ENCODE measurements at regions not wholly inside any gene's neighbourhood (a gene's known extent, or its start where the extent isn't known, plus 50 kb on each side); places are given as distances from the start of the nearest gene placed in this dataset.

DNA sequence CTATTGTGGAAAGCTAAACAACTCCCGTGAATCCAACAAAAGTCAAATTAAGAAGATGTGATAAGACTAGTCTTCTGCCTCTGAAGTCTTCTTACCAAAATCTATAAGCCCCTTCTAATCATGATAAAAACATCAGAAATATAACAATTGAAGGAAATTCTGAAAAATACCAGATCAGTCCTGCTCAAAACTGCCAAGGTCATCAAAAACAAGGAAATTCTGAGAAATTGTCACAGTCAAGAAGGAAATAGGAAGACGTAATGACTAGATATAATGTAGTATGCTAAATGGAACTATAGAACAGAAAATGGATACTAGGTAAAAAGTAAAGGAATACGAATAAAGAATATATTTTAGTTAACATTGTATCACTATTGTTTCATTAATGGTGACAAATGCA, 314.0 kb downstream of the TMX3 start:
- TF ChIP-seq, protein P1, sequence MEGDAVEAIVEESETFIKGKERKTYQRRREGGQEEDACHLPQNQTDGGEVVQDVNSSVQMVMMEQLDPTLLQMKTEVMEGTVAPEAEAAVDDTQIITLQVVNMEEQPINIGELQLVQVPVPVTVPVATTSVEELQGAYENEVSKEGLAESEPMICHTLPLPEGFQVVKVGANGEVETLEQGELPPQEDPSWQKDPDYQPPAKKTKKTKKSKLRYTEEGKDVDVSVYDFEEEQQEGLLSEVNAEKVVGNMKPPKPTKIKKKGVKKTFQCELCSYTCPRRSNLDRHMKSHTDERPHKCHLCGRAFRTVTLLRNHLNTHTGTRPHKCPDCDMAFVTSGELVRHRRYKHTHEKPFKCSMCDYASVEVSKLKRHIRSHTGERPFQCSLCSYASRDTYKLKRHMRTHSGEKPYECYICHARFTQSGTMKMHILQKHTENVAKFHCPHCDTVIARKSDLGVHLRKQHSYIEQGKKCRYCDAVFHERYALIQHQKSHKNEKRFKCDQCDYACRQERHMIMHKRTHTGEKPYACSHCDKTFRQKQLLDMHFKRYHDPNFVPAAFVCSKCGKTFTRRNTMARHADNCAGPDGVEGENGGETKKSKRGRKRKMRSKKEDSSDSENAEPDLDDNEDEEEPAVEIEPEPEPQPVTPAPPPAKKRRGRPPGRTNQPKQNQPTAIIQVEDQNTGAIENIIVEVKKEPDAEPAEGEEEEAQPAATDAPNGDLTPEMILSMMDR (IDR thresholded peaks at IDR 0.05): no peak
- TF ChIP-seq POLR2A (IDR thresholded peaks at IDR 0.05): no peak
- TF ChIP-seq EP300 (IDR thresholded peaks at IDR 0.05): no peak
- TF ChIP-seq POLR2AphosphoS5 (IDR thresholded peaks at IDR 0.05): no peak

Data from upper lobe of left lung (tissue), 4 donors.